A549 (cell line): ENCODE measurements at regions not wholly inside any gene's neighbourhood (a gene's known extent, or its start where the extent isn't known, plus 50 kb on each side); places are given as distances from the start of the nearest gene placed in this dataset.

Source experiments
- CBX2 ChIP-seq: fragments of 200-600 bp; sonication (generic); IDR thresholded peaks from 2 replicates; pipeline ENCODE4 v1.6.1; 2016; ENCODE audit warnings: low read depth, mild to moderate bottlenecking, borderline replicate concordance
- POLR2A ChIP-seq: IDR thresholded peaks from 2 replicates; pipeline ENCODE4 v1.6.1; 2012; ENCODE audit warnings: mild to moderate bottlenecking, low read length
- RNF2 ChIP-seq: fragments of 200-600 bp; sonication (generic); IDR thresholded peaks from 2 replicates; pipeline ENCODE4 v1.6.1; 2016; ENCODE audit warnings: low read depth, mild to moderate bottlenecking, antibody characterized with exemption, moderate library complexity, borderline replicate concordance
- TF ChIP-seq, protein P1 (sequence below): fragments of >200 bp; sonication (Bioruptor Twin); formaldehyde crosslinking; IDR thresholded peaks from 3 replicates; pipeline ENCODE4 v1.5.1; 2016
- TF ChIP-seq, protein P2 (sequence below): fragments of 150-350 bp; IDR thresholded peaks from 2 replicates; pipeline ENCODE4 v1.6.1; 2014; ENCODE audit warnings: low read depth, mild to moderate bottlenecking, low read length

DNA sequence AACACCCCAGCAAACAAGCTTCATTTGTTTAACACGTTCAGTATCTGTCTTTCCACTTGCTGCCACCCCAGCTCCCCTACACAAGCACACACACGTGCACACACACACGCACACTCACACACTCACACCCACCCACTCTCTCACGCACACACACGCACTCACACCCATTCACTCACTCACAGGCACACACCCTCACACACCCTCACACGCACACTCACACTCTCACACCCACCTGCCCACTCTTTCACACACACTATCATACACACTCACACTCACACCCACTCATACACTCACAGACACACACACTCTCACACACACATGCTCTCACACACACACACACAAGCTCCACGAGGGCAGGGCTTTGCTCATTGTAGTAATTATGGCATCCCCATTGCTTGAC is 378.8 kb upstream of the SULF2 start:
- TF ChIP-seq RNF2: no peak
- no peak for TF ChIP-seq POLR2A
- TF ChIP-seq, protein P1, sequence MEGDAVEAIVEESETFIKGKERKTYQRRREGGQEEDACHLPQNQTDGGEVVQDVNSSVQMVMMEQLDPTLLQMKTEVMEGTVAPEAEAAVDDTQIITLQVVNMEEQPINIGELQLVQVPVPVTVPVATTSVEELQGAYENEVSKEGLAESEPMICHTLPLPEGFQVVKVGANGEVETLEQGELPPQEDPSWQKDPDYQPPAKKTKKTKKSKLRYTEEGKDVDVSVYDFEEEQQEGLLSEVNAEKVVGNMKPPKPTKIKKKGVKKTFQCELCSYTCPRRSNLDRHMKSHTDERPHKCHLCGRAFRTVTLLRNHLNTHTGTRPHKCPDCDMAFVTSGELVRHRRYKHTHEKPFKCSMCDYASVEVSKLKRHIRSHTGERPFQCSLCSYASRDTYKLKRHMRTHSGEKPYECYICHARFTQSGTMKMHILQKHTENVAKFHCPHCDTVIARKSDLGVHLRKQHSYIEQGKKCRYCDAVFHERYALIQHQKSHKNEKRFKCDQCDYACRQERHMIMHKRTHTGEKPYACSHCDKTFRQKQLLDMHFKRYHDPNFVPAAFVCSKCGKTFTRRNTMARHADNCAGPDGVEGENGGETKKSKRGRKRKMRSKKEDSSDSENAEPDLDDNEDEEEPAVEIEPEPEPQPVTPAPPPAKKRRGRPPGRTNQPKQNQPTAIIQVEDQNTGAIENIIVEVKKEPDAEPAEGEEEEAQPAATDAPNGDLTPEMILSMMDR: no peak
- TF ChIP-seq CBX2: no peak
- TF ChIP-seq, protein P2, sequence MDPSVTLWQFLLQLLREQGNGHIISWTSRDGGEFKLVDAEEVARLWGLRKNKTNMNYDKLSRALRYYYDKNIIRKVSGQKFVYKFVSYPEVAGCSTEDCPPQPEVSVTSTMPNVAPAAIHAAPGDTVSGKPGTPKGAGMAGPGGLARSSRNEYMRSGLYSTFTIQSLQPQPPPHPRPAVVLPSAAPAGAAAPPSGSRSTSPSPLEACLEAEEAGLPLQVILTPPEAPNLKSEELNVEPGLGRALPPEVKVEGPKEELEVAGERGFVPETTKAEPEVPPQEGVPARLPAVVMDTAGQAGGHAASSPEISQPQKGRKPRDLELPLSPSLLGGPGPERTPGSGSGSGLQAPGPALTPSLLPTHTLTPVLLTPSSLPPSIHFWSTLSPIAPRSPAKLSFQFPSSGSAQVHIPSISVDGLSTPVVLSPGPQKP: no peak
